ENCODE measurements at regions not wholly inside any gene's neighbourhood (a gene's known extent, or its start where the extent isn't known, plus 50 kb on each side); places are given as distances from the start of the nearest gene placed in this dataset.
A peak's percentile ranks its signal among the peaks of the same experiment; 100 is the strongest.

GRCh38 chr7:72494807-72495206 lies 82.7 kb upstream of the CALN1 start:
- no peak for TF ChIP-seq EZH2phosphoT487 (IDR thresholded peaks at IDR 0.05; ENCODE audit: borderline replicate concordance, low read depth, low read length)
- TF ChIP-seq, protein P1, sequence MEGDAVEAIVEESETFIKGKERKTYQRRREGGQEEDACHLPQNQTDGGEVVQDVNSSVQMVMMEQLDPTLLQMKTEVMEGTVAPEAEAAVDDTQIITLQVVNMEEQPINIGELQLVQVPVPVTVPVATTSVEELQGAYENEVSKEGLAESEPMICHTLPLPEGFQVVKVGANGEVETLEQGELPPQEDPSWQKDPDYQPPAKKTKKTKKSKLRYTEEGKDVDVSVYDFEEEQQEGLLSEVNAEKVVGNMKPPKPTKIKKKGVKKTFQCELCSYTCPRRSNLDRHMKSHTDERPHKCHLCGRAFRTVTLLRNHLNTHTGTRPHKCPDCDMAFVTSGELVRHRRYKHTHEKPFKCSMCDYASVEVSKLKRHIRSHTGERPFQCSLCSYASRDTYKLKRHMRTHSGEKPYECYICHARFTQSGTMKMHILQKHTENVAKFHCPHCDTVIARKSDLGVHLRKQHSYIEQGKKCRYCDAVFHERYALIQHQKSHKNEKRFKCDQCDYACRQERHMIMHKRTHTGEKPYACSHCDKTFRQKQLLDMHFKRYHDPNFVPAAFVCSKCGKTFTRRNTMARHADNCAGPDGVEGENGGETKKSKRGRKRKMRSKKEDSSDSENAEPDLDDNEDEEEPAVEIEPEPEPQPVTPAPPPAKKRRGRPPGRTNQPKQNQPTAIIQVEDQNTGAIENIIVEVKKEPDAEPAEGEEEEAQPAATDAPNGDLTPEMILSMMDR (conservative IDR thresholded peaks at IDR 0.05; ENCODE audit: low read length) = no peak
- intact Hi-C loops (cut with micrococcal nuclease; ENCODE audit: unreplicated experiment) = no loop called here
- H3K27ac ChIP-seq (ENCODE audit: low read depth, low read length, poor library complexity, severe bottlenecking) = no peak overlapping the region

DNA sequence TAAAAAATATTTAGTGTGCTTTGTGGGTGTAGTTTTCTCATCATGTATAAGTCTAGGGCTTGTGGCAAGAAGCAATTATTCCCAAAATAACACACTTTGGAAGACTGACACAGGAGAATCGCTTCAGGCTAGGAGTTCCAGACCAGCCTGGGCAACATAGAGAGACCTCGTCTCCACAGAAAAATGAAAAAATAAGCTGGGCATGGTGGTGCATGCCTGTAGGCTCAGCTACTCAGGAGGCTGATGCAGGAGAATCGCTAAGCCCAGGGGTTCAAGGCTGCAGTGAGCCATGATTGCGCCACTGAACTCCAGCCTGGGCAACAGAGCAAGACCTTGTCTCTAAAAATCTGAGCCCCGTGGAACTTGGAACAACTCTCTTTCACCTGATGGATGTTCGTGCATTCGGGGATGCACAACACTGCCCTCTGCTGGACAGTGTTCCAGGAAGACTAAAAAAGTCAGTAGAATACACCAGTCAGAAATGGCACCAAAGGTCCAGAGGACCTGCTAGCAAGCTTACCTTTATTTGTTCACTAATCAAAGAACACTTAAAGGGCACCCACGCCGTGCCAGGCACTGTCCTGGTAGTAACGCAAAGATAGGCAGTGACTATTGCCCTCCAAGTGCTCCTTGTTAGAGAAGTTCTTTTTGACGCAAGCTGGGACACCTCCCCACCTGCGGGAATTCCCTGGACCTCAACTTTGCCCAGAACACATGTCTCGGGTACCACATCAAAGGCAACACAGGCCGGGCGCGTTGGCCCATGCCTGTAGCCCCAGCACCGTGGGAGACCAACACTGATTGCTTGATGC lies 81.9 kb upstream of the CALN1 start:
- Histone ChIP-seq H3K4me1 (ENCODE audit: insufficient read depth, low read length, poor library complexity, severe bottlenecking) (no peaks in the 10 kb centered on the region), H3K9me3 (ENCODE audit: low read length) (no peaks in the 10 kb centered on the region), H3K9me2 (ENCODE audit: insufficient read depth, low read length) (no peaks in the 10 kb centered on the region), H3K4me2 (ENCODE audit: low read length) (no peak overlapping the region), H3K27ac (ENCODE audit: low read depth, low read length, poor library complexity, severe bottlenecking) (no peak overlapping the region), H4K20me1 (ENCODE audit: insufficient read depth, low read length) (no peaks in the 10 kb centered on the region), H3K79me2 (ENCODE audit: insufficient read depth, low read depth, low read length) (no peaks in the 10 kb centered on the region), H3K4me3 (ENCODE audit: low read depth, low read length, poor library complexity, severe bottlenecking) (no peak overlapping the region), H2AFZ (ENCODE audit: low read length) (no peak overlapping the region), H3K36me3 (ENCODE audit: insufficient read depth, low read length) (no peaks in the 10 kb centered on the region)
- intact Hi-C loops (cut with micrococcal nuclease; ENCODE audit: unreplicated experiment) = no loop called here
- ChIA-PET CTCF (ENCODE audit: unreplicated experiment) (no interaction called here), POLR2A (interaction anchor here (1.0 kb wide), 1 partner anchor 19 kb away, joined by 3 read pairs; no protein-coding TSS in a partner anchor)
- BruUV-seq (replicated peaks) = no TSS peak
- no peak for TF ChIP-seq EZH2phosphoT487 (IDR thresholded peaks at IDR 0.05; ENCODE audit: borderline replicate concordance, low read depth, low read length)
- TF ChIP-seq, protein P1 (conservative IDR thresholded peaks at IDR 0.05; ENCODE audit: low read length) = peak; percentile 84
- DNase-seq (ENCODE audit: low spot score) = peak; percentile 57

More at GRCh38 chr7:72494807-72495206, 82.7 kb upstream of the CALN1 start:
- CTCF ChIA-PET (ENCODE audit: unreplicated experiment) = no interaction called here
- Histone ChIP-seq H3K79me2 (ENCODE audit: insufficient read depth, low read depth, low read length) (no peaks in the 10 kb centered on the region), H3K36me3 (ENCODE audit: insufficient read depth, low read length) (no peaks in the 10 kb centered on the region), H2AFZ (ENCODE audit: low read length) (no peak overlapping the region), H4K20me1 (ENCODE audit: insufficient read depth, low read length) (no peaks in the 10 kb centered on the region), H3K4me3 (ENCODE audit: low read depth, low read length, poor library complexity, severe bottlenecking) (no peak overlapping the region), H3K9me2 (ENCODE audit: insufficient read depth, low read length) (no peaks in the 10 kb centered on the region), H3K4me1 (ENCODE audit: insufficient read depth, low read length, poor library complexity, severe bottlenecking) (no peaks in the 10 kb centered on the region), H3K4me2 (ENCODE audit: low read length) (no peak overlapping the region), H3K9me3 (ENCODE audit: low read length) (no peaks in the 10 kb centered on the region)
- POLR2A ChIA-PET = interaction anchor here (1.0 kb wide), 1 partner anchor 19 kb away, joined by 3 read pairs; no protein-coding TSS in a partner anchor
- DNase-seq (ENCODE audit: low spot score) = no peak
- BruUV-seq (replicated peaks) = no TSS peak

DNA sequence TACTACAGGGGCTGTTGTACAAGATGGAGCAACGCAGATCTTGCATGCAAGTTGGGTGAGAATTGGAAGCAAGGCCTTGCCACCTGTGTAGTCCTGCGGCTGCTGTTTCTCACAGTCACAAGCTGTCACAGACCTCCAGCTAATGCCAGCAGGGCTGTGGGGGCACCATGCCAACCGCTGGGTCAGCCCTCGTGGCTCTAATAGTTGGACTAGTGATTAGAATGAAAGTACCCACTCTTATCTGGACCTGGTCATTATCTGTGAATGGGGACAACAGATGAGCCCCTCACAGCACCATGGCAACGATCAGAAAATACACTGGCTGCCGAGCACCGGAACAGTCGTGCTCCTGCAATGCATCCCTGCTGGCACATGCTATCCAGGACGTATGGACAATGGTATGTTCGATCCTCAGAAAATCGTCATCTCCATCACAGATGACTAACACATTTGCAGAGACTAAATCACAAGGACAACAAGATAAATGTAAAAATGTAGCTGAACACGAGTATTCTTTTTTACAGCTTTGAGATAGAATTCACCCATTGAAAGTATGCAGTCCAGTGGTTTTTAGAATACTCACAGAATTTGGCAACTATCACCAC lies 80.4 kb upstream of the CALN1 start:
- Histone ChIP-seq H4K20me1 (ENCODE audit: insufficient read depth, low read length) (no peaks in the 10 kb centered on the region), H3K36me3 (ENCODE audit: insufficient read depth, low read length) (no peaks in the 10 kb centered on the region), H3K4me1 (ENCODE audit: insufficient read depth, low read length, poor library complexity, severe bottlenecking) (no peaks in the 10 kb centered on the region), H3K4me2 (ENCODE audit: low read length) (no peak overlapping the region), H3K9me3 (ENCODE audit: low read length) (no peaks in the 10 kb centered on the region), H3K27ac (ENCODE audit: low read depth, low read length, poor library complexity, severe bottlenecking) (no peak overlapping the region), H3K79me2 (ENCODE audit: insufficient read depth, low read depth, low read length) (no peaks in the 10 kb centered on the region), H2AFZ (ENCODE audit: low read length) (no peak overlapping the region), H3K9me2 (ENCODE audit: insufficient read depth, low read length) (no peaks in the 10 kb centered on the region), H3K4me3 (ENCODE audit: low read depth, low read length, poor library complexity, severe bottlenecking) (no peak overlapping the region)
- intact Hi-C loops (cut with micrococcal nuclease; ENCODE audit: unreplicated experiment) = no loop called here
- CTCF ChIA-PET (ENCODE audit: unreplicated experiment) = no interaction called here
- no TSS peak for BruUV-seq (replicated peaks)
- POLR2A ChIA-PET = interaction anchor here (0.6 kb wide), 1 partner anchor 267 kb away, joined by 3 read pairs; no protein-coding TSS in a partner anchor
- DNase-seq (ENCODE audit: low spot score) = no peak
- no peak for TF ChIP-seq EZH2phosphoT487 (IDR thresholded peaks at IDR 0.05; ENCODE audit: borderline replicate concordance, low read depth, low read length)
- TF ChIP-seq, protein P1 (conservative IDR thresholded peaks at IDR 0.05; ENCODE audit: low read length) = no peak
